Fibroblast of the conjunctiva (primary cell): ENCODE measurements at regions not wholly inside any gene's neighbourhood (a gene's known extent, or its start where the extent isn't known, plus 50 kb on each side); places are given as distances from the start of the nearest gene placed in this dataset.

ENCODE experiments used
- DNase-seq: peaks from one replicate; pipeline ENCODE4 v3.0.0-alpha.2; 2010; ENCODE audit warnings: low read depth

DNA sequence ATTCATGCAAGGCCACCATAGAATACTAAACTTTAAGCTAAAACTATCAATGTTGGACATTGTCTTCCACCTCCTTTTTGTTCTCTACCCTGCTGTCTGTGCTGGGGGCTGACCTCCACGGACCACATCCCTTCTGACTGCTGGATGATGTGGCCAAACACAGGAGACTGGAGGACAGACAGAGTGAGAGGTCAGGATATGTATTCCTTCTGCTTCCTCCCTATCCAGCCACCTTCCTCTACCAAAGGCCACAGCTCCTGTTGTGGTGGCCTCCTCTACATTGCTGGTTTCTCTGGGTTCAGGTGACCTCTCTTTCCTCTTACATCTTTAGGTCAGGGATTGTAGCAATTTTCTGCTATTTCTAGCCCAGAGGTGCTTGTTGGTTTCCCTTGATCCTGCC is 148.1 kb downstream of the ACTBL2 start:
- DNase-seq, result no peak

DNA sequence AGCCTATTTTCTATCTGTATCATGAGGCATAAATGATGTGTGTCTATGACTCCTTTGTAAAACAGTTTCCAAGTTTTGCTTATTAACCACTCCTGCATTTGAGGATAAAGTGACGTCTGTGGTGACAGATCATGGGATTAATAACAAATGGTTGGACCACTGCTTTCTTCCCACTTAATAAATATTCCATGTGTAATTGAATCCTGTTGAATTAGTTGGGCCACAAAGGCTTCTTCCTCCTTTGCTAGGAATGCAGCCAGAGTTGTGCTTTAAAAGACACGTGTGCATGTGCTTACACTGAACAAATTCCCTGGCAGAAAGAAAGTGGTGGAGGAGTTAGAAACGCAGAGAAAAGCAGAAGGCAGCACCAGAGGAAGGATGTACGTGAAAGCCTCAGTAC is 150.2 kb downstream of the ACTBL2 start:
- DNase-seq, result no peak

GRCh38 chr5:57327561-57328367 is 153.9 kb downstream of the GPBP1 start:
- no peak for DNase-seq

DNA sequence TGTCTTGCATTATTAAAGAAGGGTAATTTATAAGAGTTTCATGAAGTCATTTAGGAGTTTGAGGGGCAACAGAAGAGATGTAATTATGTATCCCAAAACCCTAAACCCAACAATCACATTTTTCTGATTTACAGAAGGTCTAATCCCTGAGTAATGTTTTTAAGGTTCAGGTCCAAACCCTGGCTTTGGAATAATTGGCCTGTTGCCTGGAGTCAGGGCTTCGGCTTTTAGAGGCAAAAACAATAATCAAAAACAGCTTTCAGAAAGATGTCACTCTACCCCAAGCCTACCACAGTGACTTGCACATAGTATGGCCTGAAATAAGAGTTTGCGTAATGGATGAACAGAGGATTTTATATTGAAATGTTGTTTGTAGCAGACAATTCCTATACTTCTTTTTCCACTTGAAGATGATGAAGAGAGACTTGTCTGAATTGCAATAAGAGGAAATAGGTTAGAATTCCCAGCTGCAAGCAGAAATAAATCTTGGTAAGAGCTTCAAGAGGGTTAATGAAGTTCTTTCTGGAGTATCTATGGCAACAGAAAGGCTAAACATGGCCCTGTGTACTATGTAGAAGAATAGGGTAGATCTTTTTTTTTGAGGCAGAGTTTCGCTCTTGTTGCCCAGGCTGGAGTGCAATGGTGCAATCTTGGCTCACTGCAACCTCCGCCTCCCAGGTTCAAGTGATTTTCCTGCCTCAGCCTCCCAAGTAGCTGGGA is 152.0 kb downstream of the GPBP1 start:
- DNase-seq, result no peak

DNA sequence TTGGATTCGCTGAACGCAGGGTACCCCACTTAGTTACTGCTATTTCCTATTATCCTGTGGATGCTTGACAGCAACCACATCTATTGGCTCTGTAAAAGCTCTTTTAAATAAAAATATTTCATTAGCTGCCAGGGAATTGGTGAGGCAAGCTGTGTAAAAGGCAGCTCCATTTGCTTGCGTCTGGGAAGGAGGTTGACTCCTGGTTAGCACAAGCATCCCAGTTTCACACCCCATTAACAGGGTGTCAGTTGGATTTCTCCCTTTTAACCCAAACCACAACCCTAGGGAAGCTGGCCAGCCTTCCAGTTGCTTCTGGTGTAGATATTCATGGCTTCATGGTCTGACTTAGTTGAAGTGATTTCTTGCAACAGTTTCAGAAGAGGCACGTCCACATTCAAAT is 151.0 kb downstream of the GPBP1 start:
- DNase-seq, result no peak

GRCh38 chr5:57324181-57324580 is 150.3 kb downstream of the GPBP1 start:
- DNase-seq, result no peak

DNA sequence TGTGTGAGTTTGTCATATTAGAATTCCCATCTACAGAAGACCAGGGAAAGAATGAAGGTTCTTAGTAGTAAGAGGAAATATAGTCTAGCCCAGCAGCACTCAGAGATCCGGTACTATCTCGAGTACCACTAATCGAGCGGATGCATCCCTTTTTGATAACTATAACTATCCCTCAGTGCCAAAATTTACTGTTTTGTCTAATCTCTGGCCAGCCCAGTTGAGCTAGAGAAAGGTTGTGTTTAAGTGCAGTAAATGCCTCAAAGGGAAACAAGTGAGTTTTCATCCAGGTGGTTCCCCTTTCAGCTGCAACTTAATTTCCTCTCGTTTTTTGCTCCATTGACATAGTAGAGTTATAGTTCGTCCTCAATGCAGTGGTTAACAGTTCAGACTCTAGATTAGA is 146.7 kb downstream of the GPBP1 start:
- no peak for DNase-seq

GRCh38 chr5:57319628-57320027 is 145.8 kb downstream of the GPBP1 start:
- no peak for DNase-seq

- no peak for DNase-seq
These were observed 144.4 kb downstream of the GPBP1 start for GRCh38 chr5:57318251-57318650.

GRCh38 chr5:57317341-57317740 is 143.5 kb downstream of the GPBP1 start:
- DNase-seq, result no peak

GRCh38 chr5:57316798-57317327 is 143.0 kb downstream of the GPBP1 start:
- peak; percentile 73 for DNase-seq

- no peak for DNase-seq
These were observed 142.1 kb downstream of the GPBP1 start for GRCh38 chr5:57315941-57316340.
